ENCODE measurements at regions not wholly inside any gene's neighbourhood (a gene's known extent, or its start where the extent isn't known, plus 50 kb on each side); places are given as distances from the start of the nearest gene placed in this dataset.

- H3K27ac ChIP-seq (ENCODE audit: low read depth, low read length, poor library complexity, severe bottlenecking): no peak overlapping the region
- peak; percentile 66 for DNase-seq (ENCODE audit: low spot score)
- no peak overlapping the region for H3K4me3 ChIP-seq (ENCODE audit: low read depth, low read length, poor library complexity, severe bottlenecking)
- H3K9me3 ChIP-seq (ENCODE audit: low read depth, low read length, poor library complexity, severe bottlenecking): no peaks in the 10 kb centered on the region
- ChIA-PET POLR2A (ENCODE audit: low non-redundant PET) (no interaction called here), CTCF (no interaction called here)
- TF ChIP-seq EZH2 (IDR thresholded peaks at IDR 0.05; ENCODE audit: borderline replicate concordance, low read depth, low read length, poor library complexity, severe bottlenecking) (no peak), CTCF (conservative IDR thresholded peaks at IDR 0.05; ENCODE audit: low read depth, low read length) (no peak)
- H3K4me1 ChIP-seq (ENCODE audit: insufficient read depth, low read length, poor library complexity, severe bottlenecking): peaks cover 12% of the 10 kb centered on the region
- intact Hi-C loops (cut with micrococcal nuclease; ENCODE audit: unreplicated experiment): no loop called here
- H3K27me3 ChIP-seq (replicated peaks; ENCODE audit: insufficient read depth, low read depth, low read length, poor library complexity): no peaks in the 10 kb centered on the region
- no TSS peak for BruUV-seq (replicated peaks)
- H3K36me3 ChIP-seq (ENCODE audit: insufficient read depth, low read length, poor library complexity, severe bottlenecking): no peaks in the 10 kb centered on the region
Measured at GRCh38 chr4:136829280-136829679, 703.0 kb downstream of the PCDH18 start.

GRCh38 chr4:136823020-136823419 lies 709.3 kb downstream of the PCDH18 start:
- Histone ChIP-seq H3K36me3 (ENCODE audit: insufficient read depth, low read length, poor library complexity, severe bottlenecking) (no peaks in the 10 kb centered on the region), H3K9me3 (ENCODE audit: low read depth, low read length, poor library complexity, severe bottlenecking) (no peaks in the 10 kb centered on the region), H3K27ac (ENCODE audit: low read depth, low read length, poor library complexity, severe bottlenecking) (no peak overlapping the region), H3K27me3 (replicated peaks; ENCODE audit: insufficient read depth, low read depth, low read length, poor library complexity) (no peaks in the 10 kb centered on the region), H3K4me3 (ENCODE audit: low read depth, low read length, poor library complexity, severe bottlenecking) (no peak overlapping the region), H3K4me1 (ENCODE audit: insufficient read depth, low read length, poor library complexity, severe bottlenecking) (no peaks in the 10 kb centered on the region)
- DNase-seq (ENCODE audit: low spot score): no peak
- intact Hi-C loops (cut with micrococcal nuclease; ENCODE audit: unreplicated experiment): no loop called here
- ChIA-PET POLR2A (ENCODE audit: low non-redundant PET) (no interaction called here), CTCF (no interaction called here)
- TF ChIP-seq EZH2 (IDR thresholded peaks at IDR 0.05; ENCODE audit: borderline replicate concordance, low read depth, low read length, poor library complexity, severe bottlenecking) (no peak), CTCF (conservative IDR thresholded peaks at IDR 0.05; ENCODE audit: low read depth, low read length) (no peak)
- BruUV-seq (replicated peaks): no TSS peak

GRCh38 chr4:136818811-136819330 lies 713.4 kb downstream of the PCDH18 start:
- no peak overlapping the region for H3K27ac ChIP-seq (ENCODE audit: low read depth, low read length, poor library complexity, severe bottlenecking)
- POLR2A ChIA-PET (ENCODE audit: low non-redundant PET): no interaction called here
- no TSS peak for BruUV-seq (replicated peaks)
- no peaks in the 10 kb centered on the region for H3K9me3 ChIP-seq (ENCODE audit: low read depth, low read length, poor library complexity, severe bottlenecking)
- CTCF ChIA-PET: no interaction called here
- TF ChIP-seq EZH2 (IDR thresholded peaks at IDR 0.05; ENCODE audit: borderline replicate concordance, low read depth, low read length, poor library complexity, severe bottlenecking): no peak
- no peak for TF ChIP-seq CTCF (conservative IDR thresholded peaks at IDR 0.05; ENCODE audit: low read depth, low read length)
- no peaks in the 10 kb centered on the region for H3K4me1 ChIP-seq (ENCODE audit: insufficient read depth, low read length, poor library complexity, severe bottlenecking)
- H3K4me3 ChIP-seq (ENCODE audit: low read depth, low read length, poor library complexity, severe bottlenecking): no peak overlapping the region
- DNase-seq (ENCODE audit: low spot score): peak; percentile 50
- no peaks in the 10 kb centered on the region for H3K27me3 ChIP-seq (replicated peaks; ENCODE audit: insufficient read depth, low read depth, low read length, poor library complexity)
- H3K36me3 ChIP-seq (ENCODE audit: insufficient read depth, low read length, poor library complexity, severe bottlenecking): no peaks in the 10 kb centered on the region
- intact Hi-C loops (cut with micrococcal nuclease; ENCODE audit: unreplicated experiment): no loop called here

Measured in A673 (cell line).